Kidney (tissue), 13 donors: ENCODE measurements at regions not wholly inside any gene's neighbourhood (a gene's known extent, or its start where the extent isn't known, plus 50 kb on each side); places are given as distances from the start of the nearest gene placed in this dataset.
A peak's percentile ranks its signal among the peaks of the same experiment; 100 is the strongest.

Source experiments
- DNase-seq, 5 donors: peaks; one replicate each; pipeline ENCODE4 v3.0.0-alpha.2; 2013 to 2020
- FAIRE-seq: peaks from 2 replicates; lab custom pipeline; 2012; peaks lifted over from hg19 to GRCh38; lab: Jason Lieb, UNC
- H3K27ac ChIP-seq, 2 donors: one replicate each; pipeline ENCODE4 v1.7.0; 2013; ENCODE audit warnings: low read depth in 2 of 2, low read length in 2 of 2, inconsistent platforms in 1 of 2
- H3K27me3 ChIP-seq: one replicate; pipeline ENCODE4 v1.7.1; 2013; ENCODE audit warnings: low read length, inconsistent platforms; ENCODE audit not compliant: control insufficient read depth, insufficient read depth
- H3K36me3 ChIP-seq, 3 donors: one replicate each; pipeline versions ENCODE4 v1.7.0 to v1.7.1; 2013; ENCODE audit warnings: low read length in 3 of 3, control low read depth in 1 of 3, inconsistent platforms in 1 of 3; ENCODE audit not compliant: insufficient read depth in 3 of 3, control insufficient read depth in 2 of 3
- H3K4me1 ChIP-seq, 3 donors: one replicate each; pipeline versions ENCODE4 v1.7.0 to v1.7.1; 2013; ENCODE audit warnings: low read length in 3 of 3, inconsistent platforms in 1 of 3, low read depth in 1 of 3; ENCODE audit not compliant: control insufficient read depth in 2 of 3, insufficient read depth in 2 of 3
- H3K4me3 ChIP-seq, 3 donors: one replicate each; pipeline versions ENCODE4 v1.7.0 to v1.8.1; 2013; ENCODE audit warnings: low read length in 3 of 3, control low read depth in 1 of 3, inconsistent platforms in 1 of 3
- H3K9ac ChIP-seq, 3 donors: one replicate each; pipeline versions ENCODE4 v1.7.0 to v1.7.1; 2013; ENCODE audit warnings: low read length in 3 of 3, control low read depth in 1 of 3, inconsistent platforms in 1 of 3
- H3K9me3 ChIP-seq, 3 donors: one replicate each; pipeline versions ENCODE4 v1.7.0 to v1.7.1; 2013; ENCODE audit warnings: low read length in 3 of 3, control low read depth in 1 of 3, inconsistent platforms in 1 of 3; ENCODE audit not compliant: control insufficient read depth in 2 of 3, insufficient read depth in 1 of 3
- CTCF ChIP-seq: IDR thresholded peaks from 3 replicates; pipeline ENCODE4 v1.5.1; 2012; ENCODE audit warnings: mild to moderate bottlenecking, moderate library complexity, borderline replicate concordance; ENCODE audit not compliant: insufficient read depth; ENCODE audit errors: extremely low read depth
- intact Hi-C: fragments of 100-400 bp; cut with DNase I; formaldehyde crosslinking; loops from one replicate; pipeline ENCODE4 v1.11.1; 2022
- donor health status: control.
- donor health status: control.
- donor health status: control.
- donor health status: control.
- donor health status: control.
- donor health status: DM: yes; HTN: yes; CAD: no.
- donor health status: Normal renal cell carcinoma (clear cell type).

- H3K27ac ChIP-seq = no peak overlapping the region
- FAIRE-seq (no peak), DNase-seq (no peak)
- H3K9ac ChIP-seq = no peak overlapping the region
- no peak overlapping the region for H3K4me3 ChIP-seq
- H3K9me3 ChIP-seq = no peaks in the 10 kb centered on the region
- no peaks in the 10 kb centered on the region for H3K4me1 ChIP-seq
- no peaks in the 10 kb centered on the region for H3K36me3 ChIP-seq
- TF ChIP-seq CTCF = no peak
- intact Hi-C loops = no loop called here
- no peaks in the 10 kb centered on the region for H3K27me3 ChIP-seq
Observed at GRCh38 chr2:150264442-150264841, 223.0 kb downstream of the RND3 start.

GRCh38 chr2:150261691-150262090 lies 225.8 kb downstream of the RND3 start:
- no peak for TF ChIP-seq CTCF
- no peaks in the 10 kb centered on the region for H3K9me3 ChIP-seq
- H3K9ac ChIP-seq = no peak overlapping the region
- DNase-seq = no peak
- H3K27ac ChIP-seq = no peak overlapping the region
- no peak for FAIRE-seq
- no peak overlapping the region for H3K4me3 ChIP-seq
- intact Hi-C loops = no loop called here
- no peaks in the 10 kb centered on the region for H3K4me1 ChIP-seq
- H3K27me3 ChIP-seq = no peaks in the 10 kb centered on the region
- no peaks in the 10 kb centered on the region for H3K36me3 ChIP-seq

- H3K27me3 ChIP-seq = no peaks in the 10 kb centered on the region
- H3K4me3 ChIP-seq = no peak overlapping the region
- no peak overlapping the region for H3K9ac ChIP-seq
- H3K4me1 ChIP-seq = no peaks in the 10 kb centered on the region
- TF ChIP-seq CTCF = no peak
- no peaks in the 10 kb centered on the region for H3K36me3 ChIP-seq
- H3K27ac ChIP-seq = no peak overlapping the region
- intact Hi-C loops = no loop called here
- FAIRE-seq = no peak
- no peaks in the 10 kb centered on the region for H3K9me3 ChIP-seq
- peak in 1 of 5 donors; percentile 26 for DNase-seq
Observed at GRCh38 chr2:150260636-150261035, 226.8 kb downstream of the RND3 start.

- H3K27me3 ChIP-seq = no peaks in the 10 kb centered on the region
- no peaks in the 10 kb centered on the region for H3K36me3 ChIP-seq
- H3K9me3 ChIP-seq = no peaks in the 10 kb centered on the region
- intact Hi-C loops = no loop called here
- H3K4me3 ChIP-seq = no peak overlapping the region
- no peak overlapping the region for H3K27ac ChIP-seq
- no peak for FAIRE-seq
- H3K9ac ChIP-seq = no peak overlapping the region
- no peak for DNase-seq
- no peak for TF ChIP-seq CTCF
- no peaks in the 10 kb centered on the region for H3K4me1 ChIP-seq
Observed at GRCh38 chr2:150259746-150260145, 227.7 kb downstream of the RND3 start.
